HG03354 (cell line): ENCODE measurements at regions not wholly inside any gene's neighbourhood (a gene's known extent, or its start where the extent isn't known, plus 50 kb on each side); places are given as distances from the start of the nearest gene placed in this dataset.

ENCODE experiments used
- ATAC-seq: cut with Tn5 transposase; IDR thresholded peaks from one replicate; pipeline ENCODE4 v1.9.1; 2021; ENCODE audit warnings: mild to moderate bottlenecking; ENCODE audit not compliant: unreplicated experiment, poor library complexity, severe bottlenecking

GRCh38 chr11:115585361-115586024 is 81.3 kb upstream of the CADM1 start:
- ATAC-seq = peak; percentile 90

- no peak for ATAC-seq
Observed at GRCh38 chr11:115581871-115582639, 77.8 kb upstream of the CADM1 start.

DNA sequence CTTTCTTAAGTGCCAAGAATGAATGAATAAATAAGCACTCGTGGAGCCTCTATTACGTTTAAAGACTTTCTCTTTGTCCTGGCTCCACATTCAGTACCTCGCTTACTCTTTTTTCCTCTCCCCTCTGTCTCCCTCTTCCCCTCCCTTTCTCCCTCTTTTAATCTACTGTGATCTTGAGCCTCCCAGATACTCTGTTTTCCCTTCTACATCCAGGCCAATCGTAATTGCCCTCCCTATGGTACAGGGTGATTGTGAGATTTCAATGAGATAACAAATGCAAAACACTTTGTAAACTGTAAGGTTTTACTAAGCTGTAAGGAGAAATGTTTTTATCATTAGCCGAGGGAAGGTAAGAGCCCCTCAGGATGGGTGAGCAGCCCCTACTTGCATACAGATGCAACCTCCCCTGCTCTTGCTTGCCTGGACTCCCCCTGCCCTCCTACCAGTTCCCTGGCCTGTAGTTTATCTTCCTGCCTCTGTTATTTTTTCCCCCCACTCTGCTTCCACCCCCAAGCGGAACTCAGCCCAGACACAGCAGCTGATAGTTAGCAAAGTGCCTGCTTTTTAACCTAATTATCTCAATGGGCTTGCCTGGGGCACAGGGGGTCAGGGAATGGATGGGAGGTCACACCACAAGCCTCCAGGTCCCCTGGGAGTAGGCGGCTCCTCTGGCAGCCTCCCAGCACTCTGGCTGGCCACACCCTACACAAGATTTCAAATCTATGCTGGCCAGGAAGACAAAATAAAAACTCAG is 76.9 kb upstream of the CADM1 start:
- ATAC-seq = no peak

GRCh38 chr11:115580416-115580815 is 76.2 kb upstream of the CADM1 start:
- no peak for ATAC-seq

GRCh38 chr11:115579181-115579825 is 75.1 kb upstream of the CADM1 start:
- no peak for ATAC-seq

DNA sequence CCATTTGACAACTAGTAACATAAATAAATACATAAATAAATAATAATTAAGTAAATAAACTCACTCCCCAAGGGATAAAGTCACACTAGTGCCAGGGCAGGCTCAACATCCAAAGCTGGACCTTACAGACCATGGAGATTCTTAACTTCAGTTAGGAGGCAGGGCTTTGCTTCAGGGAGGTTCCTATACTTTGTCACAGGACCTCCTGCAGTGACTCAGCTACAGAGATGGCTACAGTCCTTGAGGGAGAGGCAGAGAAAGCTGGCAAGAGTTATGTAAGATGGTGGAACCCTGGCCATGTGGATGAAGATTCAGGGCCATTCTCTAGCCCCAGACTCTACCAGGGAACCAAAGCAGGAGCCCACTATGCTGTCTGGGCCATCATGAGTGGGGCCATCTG is 74.1 kb upstream of the CADM1 start:
- ATAC-seq = no peak

DNA sequence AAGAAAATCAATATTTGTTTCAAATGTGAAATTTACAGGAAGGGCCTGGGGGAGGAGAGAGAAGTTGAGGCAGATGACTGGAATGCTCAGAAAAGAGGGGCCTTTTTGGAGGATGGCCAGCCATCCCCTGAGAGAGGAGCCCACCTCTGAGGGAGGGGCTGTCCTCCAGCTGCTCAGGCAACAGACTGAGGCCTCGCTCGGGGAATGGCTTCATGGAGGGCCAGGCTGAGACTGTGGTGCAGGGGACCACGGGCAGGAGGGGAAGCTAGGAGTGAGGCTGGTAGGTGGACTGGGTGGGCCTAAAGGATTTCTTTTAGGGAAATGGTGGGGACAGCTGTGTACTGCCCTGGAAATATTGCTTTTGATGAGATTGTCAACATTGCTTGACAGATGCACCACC is 73.5 kb upstream of the CADM1 start:
- ATAC-seq = no peak

DNA sequence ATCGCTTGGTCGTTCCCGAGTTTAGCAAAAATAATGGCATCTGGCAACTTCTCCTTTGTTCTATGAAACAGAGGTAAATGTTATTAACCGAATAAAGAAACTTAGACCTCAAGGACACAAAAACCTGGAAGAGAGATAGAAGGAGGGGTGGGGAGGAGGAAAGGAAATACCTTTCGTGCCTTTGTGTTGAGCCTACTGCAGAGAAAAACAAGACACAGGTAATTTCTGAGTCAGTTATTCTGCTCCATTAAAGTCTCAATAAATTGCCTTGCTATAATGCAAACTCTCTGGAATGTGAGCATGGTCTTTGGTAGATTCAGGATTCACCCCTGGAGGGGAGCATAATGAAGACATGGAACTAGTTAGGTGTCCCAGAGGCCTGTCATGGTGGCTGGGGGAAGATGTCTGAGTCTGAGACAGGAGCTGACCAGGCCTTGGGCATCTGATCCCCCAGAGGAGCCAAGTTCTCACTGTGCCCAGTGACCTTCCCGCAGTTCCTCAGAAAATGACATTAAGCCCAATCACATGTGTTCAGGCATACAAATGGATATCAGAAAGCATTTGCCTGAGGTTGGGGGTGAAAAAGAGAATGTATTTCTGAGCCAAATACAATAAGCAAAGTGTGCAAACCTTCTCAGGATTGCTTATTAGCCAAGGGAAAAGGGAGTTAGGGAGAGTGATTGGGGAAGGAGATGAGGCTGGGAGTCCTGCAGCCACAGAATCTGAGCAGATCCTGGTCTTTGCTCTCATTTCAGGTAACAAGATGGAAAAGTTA is 72.6 kb upstream of the CADM1 start:
- ATAC-seq = no peak

GRCh38 chr11:115572551-115572950 is 68.3 kb upstream of the CADM1 start:
- no peak for ATAC-seq

DNA sequence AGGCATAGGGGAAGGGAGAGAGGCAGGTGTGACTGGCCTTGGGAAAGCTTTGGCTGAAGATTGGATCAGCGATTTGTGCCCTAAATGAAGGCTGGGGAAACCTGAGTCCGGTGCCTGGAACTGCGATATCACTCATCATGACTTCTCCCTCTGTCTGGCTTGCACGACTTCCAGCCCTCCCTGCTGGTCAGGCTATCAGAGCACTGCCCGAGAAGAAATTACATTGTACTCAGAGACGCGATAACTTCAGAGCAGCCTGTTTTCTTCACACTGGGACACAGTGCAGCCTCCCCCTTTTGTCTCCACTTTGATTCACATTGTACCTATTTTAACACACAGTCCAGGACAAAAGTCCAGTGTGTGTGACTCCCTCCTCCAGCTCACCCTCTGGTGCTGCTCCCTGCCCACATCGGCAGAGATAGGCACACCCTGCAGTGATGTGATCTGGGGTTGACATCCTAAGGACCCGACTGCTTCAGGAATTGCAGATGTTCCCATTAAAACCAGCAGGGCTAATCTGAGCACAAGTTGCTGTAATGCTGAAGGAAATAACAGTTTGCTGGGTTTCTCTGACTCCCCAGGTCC is 62.1 kb upstream of the CADM1 start:
- no peak for ATAC-seq

DNA sequence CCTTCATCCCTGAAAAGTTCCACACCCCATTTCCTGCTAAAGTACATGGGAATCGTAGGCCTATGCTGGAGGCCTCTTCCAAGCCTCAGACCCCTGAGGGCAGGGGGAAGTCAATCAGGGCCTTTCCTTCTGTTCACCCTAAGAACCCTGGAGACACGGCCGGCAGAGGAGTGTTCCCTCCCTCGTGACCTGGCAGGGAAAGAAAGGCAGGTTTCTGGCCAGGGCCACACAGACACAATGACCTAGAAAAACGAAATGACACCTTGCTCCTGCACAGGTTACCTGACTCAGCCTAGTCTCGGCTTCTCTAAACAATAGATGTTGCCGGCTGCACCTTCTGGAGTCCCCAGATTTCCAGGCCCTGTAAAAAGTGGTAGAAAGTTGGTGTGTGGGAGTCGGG is 60.6 kb upstream of the CADM1 start:
- ATAC-seq = no peak

DNA sequence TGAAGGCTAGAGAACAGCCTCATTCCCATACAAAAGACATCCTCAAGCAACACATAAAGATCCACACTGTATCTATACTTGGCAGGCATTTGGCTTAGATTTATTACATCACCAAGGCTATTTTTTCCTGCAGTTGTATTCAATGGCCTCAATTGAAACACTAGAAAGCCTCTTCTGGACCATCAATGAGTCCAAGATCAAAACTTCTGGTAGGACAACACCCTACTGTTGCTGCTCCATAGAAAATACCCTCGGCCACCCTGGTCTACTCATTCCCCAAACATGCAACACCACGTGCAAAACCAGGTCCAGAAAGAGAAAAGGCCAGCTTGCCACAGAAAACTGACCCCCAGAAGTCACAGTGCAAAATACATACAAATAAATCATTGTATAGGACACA is 56.9 kb upstream of the CADM1 start:
- no peak for ATAC-seq

DNA sequence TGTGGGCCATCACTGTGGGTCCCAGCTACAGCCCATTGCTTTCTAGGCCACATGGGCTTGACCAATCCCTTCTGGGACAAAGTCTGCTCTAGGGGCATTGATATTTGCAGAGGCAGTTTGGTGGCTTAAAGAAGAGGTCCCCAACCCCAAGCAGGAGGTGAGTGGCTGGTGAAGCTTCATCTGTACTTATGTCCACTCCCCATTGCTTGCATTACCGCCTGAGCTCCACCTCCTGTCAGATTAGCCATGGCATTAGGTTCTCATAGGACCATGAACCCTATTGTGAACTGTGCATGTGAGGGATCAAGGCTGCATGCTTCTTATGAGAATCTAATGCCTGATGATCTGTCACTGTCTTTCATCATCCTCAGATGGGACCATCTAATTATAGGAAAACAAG is 54.4 kb upstream of the CADM1 start:
- no peak for ATAC-seq

GRCh38 chr11:115557681-115558080 is 53.5 kb upstream of the CADM1 start:
- no peak for ATAC-seq

DNA sequence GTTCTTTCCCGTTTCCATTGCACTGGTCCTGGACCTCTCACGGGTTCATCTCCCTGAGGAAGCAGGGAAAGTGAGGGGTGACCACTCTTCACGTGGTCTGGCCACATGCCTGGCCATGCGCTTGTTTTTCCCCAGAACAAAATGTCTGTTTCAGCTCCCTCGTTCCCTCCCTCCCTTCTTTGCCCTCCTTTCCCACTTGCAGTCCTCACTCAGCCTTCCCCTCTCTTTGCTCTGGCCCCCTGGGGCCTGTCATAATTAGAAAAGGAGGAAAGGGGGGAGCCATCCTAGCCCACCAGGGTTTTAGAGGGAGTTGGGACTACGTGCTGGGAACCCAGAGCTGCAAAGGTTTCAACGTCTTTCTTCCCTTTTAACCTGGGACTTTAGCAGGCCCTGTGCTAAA is 52.8 kb upstream of the CADM1 start:
- ATAC-seq = no peak

GRCh38 chr11:115555336-115556090 is 51.3 kb upstream of the CADM1 start:
- ATAC-seq = no peak
